HEK293 (cell line): ENCODE measurements at regions not wholly inside any gene's neighbourhood (a gene's known extent, or its start where the extent isn't known, plus 50 kb on each side); places are given as distances from the start of the nearest gene placed in this dataset.

Source experiments
- CTCF ChIA-PET: fragments of 350-600 bp; formaldehyde crosslinking; extraction: SDS; loops from one replicate; lab custom pipeline; 2021; ENCODE audit warnings: antibody characterized with exemption; lab: Yijun Ruan, JAX
- POLR2A ChIA-PET: fragments of 300-600 bp; formaldehyde crosslinking; extraction: SDS; loops from one replicate; lab custom pipeline; 2020; ENCODE audit warnings: antibody characterized with exemption, inconsistent platforms; lab: Yijun Ruan, JAX
- H3K27ac ChIP-seq: fragments of 200-500 bp; sonication (Bioruptor generic); 2 replicates; pipeline ENCODE4 v1.5.1; 2014; ENCODE audit warnings: low read depth, low read length, control low read depth, inconsistent platforms; ENCODE audit errors: extremely low read depth
- H3K36me3 ChIP-seq, 2 experiments: fragments of 200-500 bp in 1 of 2; sonication (Bioruptor generic) in 1 of 2; 1 replicate in 1 of 2; 2 replicates in 1 of 2; pipeline ENCODE4 v1.5.1; 2014 to 2017; ENCODE audit warnings: inconsistent platforms in 2 of 2, low read length in 2 of 2; ENCODE audit not compliant: control insufficient read depth in 2 of 2, insufficient read depth in 1 of 2
- H3K4me1 ChIP-seq: fragments of 200-500 bp; sonication (Bioruptor generic); 2 replicates; pipeline ENCODE4 v1.5.1; 2014; ENCODE audit warnings: mild to moderate bottlenecking, low read length, inconsistent platforms; ENCODE audit not compliant: control insufficient read depth, insufficient read depth
- H3K4me3 ChIP-seq: 2 replicates; pipeline ENCODE4 v1.5.1; 2011; ENCODE audit warnings: low read depth, mild to moderate bottlenecking, control low read depth, low read length, moderate library complexity
- H3K9me3 ChIP-seq: fragments of 200-500 bp; sonication (Bioruptor generic); 2 replicates; pipeline ENCODE4 v1.5.1; 2014; ENCODE audit warnings: low read depth, low read length, inconsistent platforms; ENCODE audit not compliant: control insufficient read depth, insufficient read depth
- CTCF ChIP-seq: fragments of 450-650 bp; formaldehyde crosslinking; IDR thresholded peaks from 2 replicates; pipeline ENCODE4 v1.5.1; 2016; ENCODE audit warnings: missing biosample characterization, missing genetic modification characterization
- KLF10 ChIP-seq: fragments of 450-650 bp; IDR thresholded peaks from 2 replicates; pipeline ENCODE4 v1.5.1; 2018; ENCODE audit warnings: missing biosample characterization, mild to moderate bottlenecking, missing genetic modification characterization
- KLF17 ChIP-seq: fragments of 450-650 bp; formaldehyde crosslinking; IDR thresholded peaks from 2 replicates; pipeline ENCODE4 v1.5.1; 2016; ENCODE audit warnings: missing biosample characterization, missing genetic modification characterization
- REPIN1 ChIP-seq: fragments of 450-650 bp; formaldehyde crosslinking; IDR thresholded peaks from 2 replicates; pipeline ENCODE4 v1.5.1; 2017; ENCODE audit warnings: missing biosample characterization, missing genetic modification characterization, low read depth
- SCRT1 ChIP-seq: fragments of 450-650 bp; formaldehyde crosslinking; IDR thresholded peaks from 2 replicates; pipeline ENCODE4 v1.5.1; 2016; ENCODE audit warnings: missing biosample characterization, missing genetic modification characterization, borderline replicate concordance
- TCF7L2 ChIP-seq: IDR thresholded peaks from 2 replicates; pipeline ENCODE4 v1.6.1; 2011; ENCODE audit warnings: low read depth, mild to moderate bottlenecking, inconsistent platforms, low read length, moderate library complexity, borderline replicate concordance
- YY2 ChIP-seq: fragments of 450-650 bp; formaldehyde crosslinking; IDR thresholded peaks from 2 replicates; pipeline ENCODE4 v1.5.1; 2016; ENCODE audit warnings: missing biosample characterization, missing genetic modification characterization
- ZBTB10 ChIP-seq: fragments of 450-650 bp; formaldehyde crosslinking; IDR thresholded peaks from 2 replicates; pipeline ENCODE4 v1.5.1; 2016; ENCODE audit warnings: missing biosample characterization, missing genetic modification characterization
- ZBTB20 ChIP-seq: fragments of 450-650 bp; formaldehyde crosslinking; IDR thresholded peaks from 2 replicates; pipeline ENCODE4 v1.5.1; 2016; ENCODE audit warnings: missing biosample characterization, missing genetic modification characterization
- ZBTB44 ChIP-seq: fragments of 450-650 bp; IDR thresholded peaks from 2 replicates; pipeline ENCODE4 v1.5.1; 2018; ENCODE audit warnings: missing biosample characterization, mild to moderate bottlenecking, missing genetic modification characterization
- ZEB2 ChIP-seq: fragments of 450-650 bp; formaldehyde crosslinking; IDR thresholded peaks from 2 replicates; pipeline ENCODE4 v1.5.1; 2016; ENCODE audit warnings: missing biosample characterization, missing genetic modification characterization
- ZNF112 ChIP-seq: fragments of 450-650 bp; formaldehyde crosslinking; IDR thresholded peaks from 2 replicates; pipeline ENCODE4 v1.5.0; 2017; ENCODE audit warnings: missing biosample characterization, missing genetic modification characterization
- ZNF132 ChIP-seq: fragments of 450-650 bp; formaldehyde crosslinking; IDR thresholded peaks from 2 replicates; pipeline ENCODE4 v1.5.1; 2017; ENCODE audit warnings: missing biosample characterization, missing genetic modification characterization, borderline replicate concordance
- ZNF138 ChIP-seq: fragments of 450-650 bp; formaldehyde crosslinking; IDR thresholded peaks from 2 replicates; pipeline ENCODE4 v1.5.1; 2016; ENCODE audit warnings: missing biosample characterization, missing genetic modification characterization, borderline replicate concordance
- ZNF155 ChIP-seq: fragments of 450-650 bp; formaldehyde crosslinking; IDR thresholded peaks from 2 replicates; pipeline ENCODE4 v1.5.1; 2016; ENCODE audit warnings: missing biosample characterization, missing genetic modification characterization
- ZNF175 ChIP-seq: fragments of 450-650 bp; formaldehyde crosslinking; IDR thresholded peaks from 2 replicates; pipeline ENCODE4 v1.5.1; 2016; ENCODE audit warnings: missing biosample characterization, missing genetic modification characterization
- ZNF280C ChIP-seq: fragments of 450-650 bp; formaldehyde crosslinking; IDR thresholded peaks from 2 replicates; pipeline ENCODE4 v1.5.1; 2016; ENCODE audit warnings: missing biosample characterization, missing genetic modification characterization
- ZNF366 ChIP-seq: fragments of 450-650 bp; formaldehyde crosslinking; conservative IDR thresholded peaks from 2 replicates; pipeline ENCODE4 v1.5.1; 2016; ENCODE audit warnings: missing biosample characterization, missing genetic modification characterization
- ZNF488 ChIP-seq: fragments of 450-650 bp; formaldehyde crosslinking; IDR thresholded peaks from 2 replicates; pipeline ENCODE4 v1.5.1; 2016; ENCODE audit warnings: missing biosample characterization, missing genetic modification characterization
- ZNF510 ChIP-seq: fragments of 450-650 bp; formaldehyde crosslinking; IDR thresholded peaks from 2 replicates; pipeline ENCODE4 v1.5.1; 2018; ENCODE audit warnings: mild to moderate bottlenecking, missing genetic modification characterization, missing biosample characterization; ENCODE audit not compliant: insufficient replicate concordance
- ZNF549 ChIP-seq: fragments of 450-650 bp; IDR thresholded peaks from 2 replicates; pipeline ENCODE4 v1.5.1; 2018; ENCODE audit warnings: missing biosample characterization, missing genetic modification characterization, mild to moderate bottlenecking, inconsistent platforms, moderate library complexity
- ZNF600 ChIP-seq: fragments of 450-650 bp; formaldehyde crosslinking; IDR thresholded peaks from 2 replicates; pipeline ENCODE4 v1.5.1; 2016; ENCODE audit warnings: missing biosample characterization, missing genetic modification characterization
- ZNF610 ChIP-seq: fragments of 450-650 bp; formaldehyde crosslinking; IDR thresholded peaks from 2 replicates; pipeline ENCODE4 v1.5.1; 2016; ENCODE audit warnings: missing biosample characterization, missing genetic modification characterization, borderline replicate concordance
- ZNF660 ChIP-seq: fragments of 450-650 bp; IDR thresholded peaks from 2 replicates; pipeline ENCODE4 v1.5.1; 2018; ENCODE audit warnings: missing biosample characterization, mild to moderate bottlenecking, missing genetic modification characterization
- ZNF664 ChIP-seq: fragments of 450-650 bp; formaldehyde crosslinking; IDR thresholded peaks from 2 replicates; pipeline ENCODE4 v1.5.1; 2016; ENCODE audit warnings: missing biosample characterization, missing genetic modification characterization
- ZNF677 ChIP-seq: fragments of 450-650 bp; IDR thresholded peaks from 2 replicates; pipeline ENCODE4 v1.5.0; 2018; ENCODE audit warnings: missing biosample characterization, mild to moderate bottlenecking, missing genetic modification characterization, moderate library complexity
- ZSCAN30 ChIP-seq: fragments of 450-650 bp; IDR thresholded peaks from 2 replicates; pipeline ENCODE4 v1.5.1; 2018; ENCODE audit warnings: missing biosample characterization, mild to moderate bottlenecking, missing genetic modification characterization, moderate library complexity

GRCh38 chr5:159564031-159564430 lies 233.7 kb upstream of the IL12B start:
- TF ChIP-seq ZNF366 (tag by site-specific recombination) (no peak), TCF7L2 (no peak), ZNF660 (tag by site-specific recombination) (no peak), ZNF664 (tag by site-specific recombination) (no peak), ZNF600 (tag by site-specific recombination) (no peak), ZBTB10 (tag by site-specific recombination) (no peak), SCRT1 (tag by site-specific recombination) (no peak), ZNF510 (tag by site-specific recombination) (no peak), ZNF132 (tag by site-specific recombination) (no peak), ZSCAN30 (tag by site-specific recombination) (no peak), ZNF549 (tag by site-specific recombination) (no peak), ZNF280C (tag by site-specific recombination) (no peak), KLF10 (tag by site-specific recombination) (no peak), ZNF112 (tag by site-specific recombination) (no peak), ZNF175 (tag by site-specific recombination) (no peak), ZNF677 (no peak), YY2 (tag by site-specific recombination) (no peak), ZBTB44 (tag by site-specific recombination) (no peak), ZNF138 (tag by site-specific recombination) (no peak)
- Histone ChIP-seq H3K9me3 (no peaks in the 10 kb centered on the region), H3K36me3 (no peaks in the 10 kb centered on the region), H3K4me1 (no peaks in the 10 kb centered on the region), H3K27ac (no peak overlapping the region), H3K4me3 (no peak overlapping the region)
- CTCF ChIA-PET, result no interaction called here
- POLR2A ChIA-PET, result no interaction called here

GRCh38 chr5:159566832-159567231 lies 236.5 kb upstream of the IL12B start:
- ChIA-PET POLR2A (no interaction called here), CTCF (interaction anchor here (0.6 kb wide), 1 partner anchor 628 kb away, joined by 3 read pairs; no protein-coding TSS in a partner anchor)
- no peak overlapping the region for H3K27ac ChIP-seq
- H3K36me3 ChIP-seq, result no peaks in the 10 kb centered on the region
- no peaks in the 10 kb centered on the region for H3K9me3 ChIP-seq
- no peak overlapping the region for H3K4me3 ChIP-seq
- peaks cover 5% of the 10 kb centered on the region for H3K4me1 ChIP-seq
- TF ChIP-seq ZEB2 (tag by site-specific recombination) (no peak), ZNF610 (tag by site-specific recombination) (no peak), REPIN1 (tag by site-specific recombination) (no peak), CTCF (tag by site-specific recombination) (no peak), ZBTB20 (no peak), ZNF488 (tag by site-specific recombination) (no peak), ZNF155 (tag by site-specific recombination) (no peak), KLF17 (tag by site-specific recombination) (no peak)
